H54 (cell line): ENCODE measurements at regions not wholly inside any gene's neighbourhood (a gene's known extent, or its start where the extent isn't known, plus 50 kb on each side); places are given as distances from the start of the nearest gene placed in this dataset.

Source experiments
- DNase-seq: peaks from one replicate; pipeline ENCODE4 v3.0.0; 2011; ENCODE audit warnings: low spot score, mixed read lengths; ENCODE audit not compliant: insufficient read length
- FAIRE-seq: peaks from 3 replicates; lab custom pipeline; 2011; peaks lifted over from hg19 to GRCh38; lab: Jason Lieb, UNC
- POLR2A ChIP-seq: IDR thresholded peaks from 2 replicates; pipeline ENCODE4 v1.6.1; 2011; ENCODE audit warnings: low read depth, mild to moderate bottlenecking, low read length

DNA sequence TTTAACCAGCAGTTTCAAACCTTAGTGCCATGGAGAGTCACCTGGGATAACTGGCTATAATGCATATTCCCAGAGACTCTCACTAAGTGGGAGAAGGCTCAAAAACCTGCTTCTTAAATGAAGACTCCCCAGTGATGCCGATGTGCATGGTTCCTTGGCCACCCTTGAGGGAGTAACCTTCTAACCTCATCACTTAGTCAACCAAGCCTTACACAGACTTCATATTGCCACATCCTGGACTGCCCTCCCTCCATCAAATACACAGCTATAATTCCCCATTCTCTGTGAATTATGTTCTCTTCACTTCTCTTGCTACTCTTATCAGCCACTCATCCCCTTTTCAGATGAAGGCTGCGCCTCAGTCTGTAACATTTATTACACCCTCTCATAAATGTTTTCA, 462.9 kb upstream of the RGPD4 start:
- TF ChIP-seq POLR2A = no peak
- no peak for DNase-seq
- no peak for FAIRE-seq

DNA sequence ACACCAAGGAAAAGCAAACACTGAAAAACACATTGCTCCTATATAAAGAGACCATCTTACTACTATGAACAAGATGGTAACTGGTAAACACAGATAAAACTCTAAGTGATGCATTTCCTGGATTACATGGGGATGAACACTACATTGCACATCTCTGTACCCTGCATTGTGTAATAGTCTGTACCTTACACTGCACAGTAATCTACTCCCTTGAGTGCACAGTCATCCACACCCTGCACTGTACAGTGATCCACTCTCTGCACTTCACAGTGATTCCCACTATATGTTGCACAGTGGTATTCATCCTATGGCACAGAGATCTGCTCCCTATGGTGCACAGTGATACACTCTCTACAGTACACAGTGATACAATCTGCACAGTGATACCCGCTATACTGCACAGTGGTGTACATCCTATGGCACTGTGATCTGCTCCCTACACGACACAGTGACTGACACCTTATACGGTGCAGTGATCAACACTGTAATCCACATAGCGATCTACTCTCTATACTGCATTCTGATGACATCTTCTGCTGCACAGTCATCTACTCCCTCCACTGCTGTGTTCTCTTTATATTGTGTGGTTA, 462.2 kb upstream of the RGPD4 start:
- no peak for TF ChIP-seq POLR2A
- DNase-seq = no peak
- FAIRE-seq = no peak

DNA sequence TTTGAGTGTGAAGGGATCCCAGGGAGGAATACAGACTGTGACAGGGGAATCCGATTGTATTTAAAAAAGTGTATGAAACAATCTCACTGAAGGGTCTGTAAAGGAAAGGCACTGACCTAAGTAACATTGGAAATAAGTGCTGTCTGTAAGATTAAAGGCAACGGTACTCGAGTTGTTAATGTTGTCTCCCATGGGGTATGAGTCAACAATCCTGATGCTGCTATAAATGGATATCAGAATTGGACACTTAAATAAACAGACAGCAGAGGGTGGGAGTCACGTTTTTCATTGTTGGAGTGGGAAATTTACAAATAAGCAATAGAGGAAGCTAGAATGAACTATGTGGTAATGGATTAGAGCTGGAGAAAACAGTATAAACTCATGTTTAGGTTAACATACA, 452.4 kb upstream of the RGPD4 start:
- TF ChIP-seq POLR2A = no peak
- no peak for FAIRE-seq
- no peak for DNase-seq

DNA sequence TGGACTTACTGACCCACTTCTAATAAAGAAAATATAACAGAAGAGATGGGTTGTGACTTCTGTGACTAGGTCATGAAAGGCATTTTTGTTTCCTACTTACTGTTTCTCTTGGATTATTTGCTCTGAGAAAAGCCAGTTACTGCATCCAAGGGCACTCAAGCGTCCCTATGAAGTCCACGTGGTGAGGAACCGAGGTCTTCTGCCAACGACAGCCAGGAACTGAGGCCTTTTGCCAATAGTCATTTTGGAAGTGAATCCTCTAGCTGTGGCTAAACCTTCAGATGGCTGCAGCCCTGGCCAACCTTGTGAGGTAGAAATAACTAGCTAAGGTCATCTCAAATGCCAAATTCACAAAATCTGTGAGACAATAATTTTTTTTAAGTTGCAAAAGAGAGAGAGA, 449.8 kb upstream of the RGPD4 start:
- no peak for FAIRE-seq
- TF ChIP-seq POLR2A = no peak
- no peak for DNase-seq

DNA sequence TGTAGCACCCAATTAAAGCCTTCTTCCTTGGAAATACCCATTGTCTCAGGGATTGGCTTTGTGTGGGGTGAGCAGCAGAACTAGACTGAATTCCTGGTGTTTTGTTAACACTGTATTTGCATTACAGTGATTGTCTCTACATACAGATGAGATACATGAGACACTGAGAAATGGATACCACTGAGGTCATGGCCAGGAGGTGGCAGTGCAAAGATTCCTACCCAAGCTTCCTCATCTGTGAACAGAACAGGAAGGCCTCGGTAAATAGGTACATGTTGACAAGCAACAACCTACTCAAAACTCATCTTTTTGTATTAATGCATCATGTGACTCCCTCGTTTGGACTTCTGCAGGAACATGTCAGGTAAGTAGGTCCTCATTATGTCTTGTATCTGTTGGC, 445.8 kb upstream of the RGPD4 start:
- TF ChIP-seq POLR2A = no peak
- DNase-seq (no peak), FAIRE-seq (no peak)

DNA sequence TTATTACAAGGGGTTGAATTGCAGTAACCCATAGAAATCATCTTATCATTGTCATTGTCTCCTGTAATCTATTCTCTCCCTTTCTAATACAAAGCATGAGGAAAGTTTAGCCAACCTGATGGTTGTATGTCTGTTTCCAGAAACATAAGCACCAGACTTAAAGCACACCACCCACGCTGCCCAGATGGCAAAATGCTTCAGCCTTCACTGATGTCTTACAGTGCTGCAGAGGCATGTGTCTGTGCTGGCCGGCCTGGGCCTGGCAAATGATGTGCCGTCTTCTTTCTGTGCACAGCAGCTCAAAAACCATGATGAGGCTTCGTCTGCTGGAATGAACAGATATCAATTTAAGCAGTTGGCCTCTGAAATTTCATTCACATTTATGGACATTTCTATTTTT, 443.0 kb upstream of the RGPD4 start:
- DNase-seq (no peak), FAIRE-seq (no peak)
- no peak for TF ChIP-seq POLR2A

GRCh38 chr2:107384422-107384821, 442.3 kb upstream of the RGPD4 start:
- FAIRE-seq (no peak), DNase-seq (no peak)
- no peak for TF ChIP-seq POLR2A

DNA sequence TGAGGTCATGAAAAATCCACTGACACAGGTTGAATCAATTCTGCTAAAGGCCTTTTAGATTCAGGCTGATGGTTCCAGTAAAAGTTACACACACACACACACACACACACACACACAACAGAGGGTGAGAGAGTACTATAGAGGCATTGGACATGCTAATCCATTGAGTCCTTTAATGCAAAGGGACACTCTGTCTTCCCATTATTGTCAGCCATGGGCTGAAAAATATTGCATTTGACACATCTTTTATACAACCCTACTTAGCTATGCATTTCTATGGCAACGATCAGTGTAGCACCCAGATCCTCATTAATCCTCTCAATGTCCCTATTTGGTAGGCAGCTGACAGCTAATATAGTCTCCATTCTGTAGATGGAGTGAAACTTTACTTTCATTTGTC, 440.8 kb upstream of the RGPD4 start:
- no peak for FAIRE-seq
- no peak for TF ChIP-seq POLR2A
- DNase-seq = no peak

- TF ChIP-seq POLR2A = no peak
- FAIRE-seq (no peak), DNase-seq (no peak)
These were observed 434.4 kb upstream of the RGPD4 start for GRCh38 chr2:107392241-107392704.

DNA sequence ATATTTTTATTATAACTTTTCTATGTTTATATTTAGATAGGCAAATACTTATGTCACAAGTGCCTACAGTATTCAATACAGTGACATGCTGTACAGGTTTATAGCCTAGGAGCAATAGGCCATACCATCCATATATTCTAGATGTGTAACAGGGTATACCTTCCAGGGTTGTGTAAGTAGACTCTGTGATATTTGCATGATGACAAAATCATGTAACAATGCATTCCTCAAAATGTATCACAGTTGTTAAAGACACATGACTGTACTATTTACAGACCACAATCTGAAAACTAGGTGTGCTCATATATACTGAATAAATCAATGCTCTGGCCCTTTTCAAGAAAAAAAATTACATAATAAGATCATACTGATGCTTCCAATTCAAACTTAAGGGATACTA, 433.2 kb upstream of the RGPD4 start:
- FAIRE-seq (no peak), DNase-seq (no peak)
- no peak for TF ChIP-seq POLR2A

GRCh38 chr2:107398683-107399082, 428.0 kb upstream of the RGPD4 start:
- no peak for TF ChIP-seq POLR2A
- DNase-seq (no peak), FAIRE-seq (no peak)

GRCh38 chr2:107402330-107402729, 424.4 kb upstream of the RGPD4 start:
- FAIRE-seq (no peak), DNase-seq (no peak)
- TF ChIP-seq POLR2A = no peak

GRCh38 chr2:107405261-107405660, 421.4 kb upstream of the RGPD4 start:
- no peak for TF ChIP-seq POLR2A
- DNase-seq = no peak
- FAIRE-seq = no peak

GRCh38 chr2:107407017-107407416, 419.7 kb upstream of the RGPD4 start:
- no peak for FAIRE-seq
- no peak for DNase-seq
- TF ChIP-seq POLR2A = no peak

DNA sequence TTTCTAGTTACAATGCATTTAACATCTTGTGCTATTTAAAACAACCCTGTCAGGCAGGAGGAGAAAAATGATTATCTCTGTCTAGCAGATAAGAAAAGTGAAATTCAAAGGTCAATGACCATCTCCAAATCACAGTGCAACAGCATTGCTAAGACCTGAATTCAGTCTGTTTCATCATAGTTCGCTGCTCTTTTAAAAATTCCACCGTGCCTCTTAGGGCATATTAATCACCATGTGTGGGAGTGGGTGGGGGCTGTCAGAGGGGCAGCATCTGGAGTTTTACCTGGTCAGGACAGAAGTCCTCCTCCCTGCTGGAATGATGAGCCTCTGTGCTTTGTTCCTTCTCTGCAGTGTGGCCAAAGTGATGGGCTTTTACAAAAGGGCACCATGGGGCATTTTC, 418.7 kb upstream of the RGPD4 start:
- FAIRE-seq (no peak), DNase-seq (no peak)
- TF ChIP-seq POLR2A = no peak
